Esophagus muscularis mucosa (tissue), 4 donors: ENCODE measurements at regions not wholly inside any gene's neighbourhood (a gene's known extent, or its start where the extent isn't known, plus 50 kb on each side); places are given as distances from the start of the nearest gene placed in this dataset.

Experiments used
- DNase-seq: peaks from one replicate; pipeline ENCODE4 v3.0.0-alpha.2; 2017; ENCODE audit errors: extremely low spot score
- H3K27ac ChIP-seq, 4 donors: fragments of 200-600 bp; sonication (generic); replicated peaks in 1 of 4; 1 replicate in 3 of 4; 2 replicates in 1 of 4; pipeline ENCODE4 v1.5.1; 2016 to 2019; ENCODE audit warnings: mild to moderate bottlenecking in 1 of 4
- H3K27me3 ChIP-seq, 4 donors: fragments of 200-600 bp; sonication (generic); one replicate each; pipeline versions ENCODE4 v1.5.1 to v1.6.0; 2016 to 2019
- H3K36me3 ChIP-seq, 4 donors: fragments of 200-600 bp; sonication (generic); one replicate each; pipeline ENCODE4 v1.5.1; 2016 to 2019
- H3K4me1 ChIP-seq, 4 donors: fragments of 200-600 bp; sonication (generic); one replicate each; pipeline ENCODE4 v1.5.1; 2016 to 2019
- H3K4me3 ChIP-seq, 4 donors: fragments of 200-600 bp; sonication (generic); 1 replicate in 2 of 4; 2 replicates in 2 of 4; pipeline ENCODE4 v1.5.1; 2016 to 2019; ENCODE audit warnings: mild to moderate bottlenecking in 4 of 4, moderate library complexity in 1 of 4
- H3K9me3 ChIP-seq, 4 donors: fragments of 200-600 bp; sonication (generic); 1 replicate in 3 of 4; 2 replicates in 1 of 4; pipeline ENCODE4 v1.5.1; 2016 to 2019
- EP300 ChIP-seq: sonication (generic); formaldehyde crosslinking; IDR thresholded peaks from one replicate; pipeline ENCODE4 v1.6.1; 2017; ENCODE audit warnings: antibody characterized with exemption
- POLR2A ChIP-seq: fragments of 450-650 bp; IDR thresholded peaks from one replicate; pipeline ENCODE4 v1.6.1; 2017; ENCODE audit warnings: antibody characterized with exemption, moderate library complexity, mild to moderate bottlenecking, low read depth
- POLR2AphosphoS5 ChIP-seq, 2 donors: sonication (generic); formaldehyde crosslinking; IDR thresholded peaks; one replicate each; pipeline ENCODE4 v1.6.1; 2017; ENCODE audit warnings: antibody characterized with exemption in 2 of 2
- WGBS: methylation state at CpG from one replicate; pipeline ENCODE4 v1.1.5; 2018; 5-methylcytosine and 5-hydroxymethylcytosine counted together
- intact Hi-C: fragments of 100-400 bp; cut with DNase I; formaldehyde crosslinking; loops from one replicate; pipeline ENCODE4 v1.15.1; 2023
- TF ChIP-seq, protein P1 (sequence below), 3 experiments: fragments of 200-600 bp in 2 of 3; fragments of 450-650 bp in 1 of 3; sonication (generic) in 2 of 3; IDR thresholded peaks; one replicate each; pipeline ENCODE4 v1.5.1; 2017 to 2019; ENCODE audit warnings: antibody characterized with exemption in 3 of 3, mild to moderate bottlenecking in 2 of 3, moderate library complexity in 1 of 3

DNA sequence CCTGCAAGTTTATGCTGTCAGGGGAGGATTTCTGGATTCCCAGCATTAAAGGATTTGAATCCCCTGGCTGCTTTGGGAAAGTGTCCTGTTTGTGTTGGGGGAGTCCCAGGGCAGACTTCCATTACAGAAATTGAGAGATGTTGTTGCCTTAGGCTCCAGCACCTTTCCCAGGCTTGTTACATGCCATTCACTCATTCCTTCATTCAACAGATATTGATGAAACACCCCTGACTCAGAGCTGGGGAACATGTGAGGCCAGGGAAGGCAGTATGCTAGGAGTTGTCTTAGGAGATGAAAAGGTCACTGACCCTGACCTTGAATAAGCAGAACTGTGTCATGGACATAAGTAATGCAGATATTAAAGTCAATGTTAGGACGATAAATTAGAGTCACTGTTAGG is 161.7 kb downstream of the NTMT2 start:
- no peak overlapping the region for H3K27ac ChIP-seq
- H3K4me1 ChIP-seq: peaks cover 0 to 7% (median 2%) of the 10 kb centered on the region in 4 donors
- no peak for DNase-seq
- no peaks in the 10 kb centered on the region for H3K36me3 ChIP-seq
- TF ChIP-seq EP300 (no peak), POLR2AphosphoS5 (IDR thresholded peaks at IDR 0.05) (no peak), POLR2A (no peak)
- TF ChIP-seq, protein P1, sequence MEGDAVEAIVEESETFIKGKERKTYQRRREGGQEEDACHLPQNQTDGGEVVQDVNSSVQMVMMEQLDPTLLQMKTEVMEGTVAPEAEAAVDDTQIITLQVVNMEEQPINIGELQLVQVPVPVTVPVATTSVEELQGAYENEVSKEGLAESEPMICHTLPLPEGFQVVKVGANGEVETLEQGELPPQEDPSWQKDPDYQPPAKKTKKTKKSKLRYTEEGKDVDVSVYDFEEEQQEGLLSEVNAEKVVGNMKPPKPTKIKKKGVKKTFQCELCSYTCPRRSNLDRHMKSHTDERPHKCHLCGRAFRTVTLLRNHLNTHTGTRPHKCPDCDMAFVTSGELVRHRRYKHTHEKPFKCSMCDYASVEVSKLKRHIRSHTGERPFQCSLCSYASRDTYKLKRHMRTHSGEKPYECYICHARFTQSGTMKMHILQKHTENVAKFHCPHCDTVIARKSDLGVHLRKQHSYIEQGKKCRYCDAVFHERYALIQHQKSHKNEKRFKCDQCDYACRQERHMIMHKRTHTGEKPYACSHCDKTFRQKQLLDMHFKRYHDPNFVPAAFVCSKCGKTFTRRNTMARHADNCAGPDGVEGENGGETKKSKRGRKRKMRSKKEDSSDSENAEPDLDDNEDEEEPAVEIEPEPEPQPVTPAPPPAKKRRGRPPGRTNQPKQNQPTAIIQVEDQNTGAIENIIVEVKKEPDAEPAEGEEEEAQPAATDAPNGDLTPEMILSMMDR (IDR thresholded peaks at IDR 0.05): no peak
- intact Hi-C loops: no loop called here
- H3K4me3 ChIP-seq: no peak overlapping the region
- no peaks in the 10 kb centered on the region for H3K9me3 ChIP-seq
- H3K27me3 ChIP-seq: no peaks in the 10 kb centered on the region
- WGBS: 62% methylated on average over 1 of the region's 1 CpG

DNA sequence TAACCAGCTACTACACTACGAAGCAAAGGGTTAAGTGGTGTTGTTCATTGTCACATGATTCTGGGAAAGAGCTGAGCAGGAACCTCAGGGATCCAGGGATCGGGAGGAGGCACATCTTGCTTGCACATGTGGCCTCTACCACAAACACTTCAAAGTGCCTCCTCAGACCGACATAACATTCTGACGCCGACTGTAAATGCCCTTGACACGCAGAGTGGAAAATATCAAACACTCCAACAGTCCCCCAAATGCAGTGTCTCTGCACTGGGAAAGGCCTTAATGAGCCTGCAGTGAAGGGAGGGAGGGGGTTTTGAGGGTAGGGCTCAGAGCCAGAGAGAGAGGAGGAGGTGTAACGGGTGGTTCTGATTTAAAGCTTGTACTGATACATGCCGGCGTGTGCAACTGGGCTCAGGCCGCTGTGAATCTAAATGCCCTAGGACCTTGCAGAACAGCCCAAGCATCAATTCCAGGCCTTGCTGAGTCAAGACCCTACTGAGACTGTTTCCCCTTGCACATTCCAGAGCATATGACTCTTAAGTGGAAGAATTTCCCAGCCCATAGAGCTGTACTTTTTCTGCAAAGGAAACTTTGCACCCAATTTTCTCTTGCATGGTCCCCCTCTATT is 163.7 kb downstream of the NTMT2 start:
- Histone ChIP-seq H3K27ac (no peak overlapping the region), H3K36me3 (no peaks in the 10 kb centered on the region), H3K4me1 (peaks cover 0 to 7% (median 2%) of the 10 kb centered on the region in 4 donors), H3K4me3 (no peak overlapping the region), H3K9me3 (no peaks in the 10 kb centered on the region), H3K27me3 (no peaks in the 10 kb centered on the region)
- 63% methylated on average over 10 of the region's 10 CpGs for WGBS
- intact Hi-C loops: no loop called here
- no peak for TF ChIP-seq POLR2AphosphoS5 (IDR thresholded peaks at IDR 0.05)
- no peak for TF ChIP-seq POLR2A
- no peak for TF ChIP-seq EP300
- TF ChIP-seq, protein P1 (IDR thresholded peaks at IDR 0.05): no peak
- no peak for DNase-seq

DNA sequence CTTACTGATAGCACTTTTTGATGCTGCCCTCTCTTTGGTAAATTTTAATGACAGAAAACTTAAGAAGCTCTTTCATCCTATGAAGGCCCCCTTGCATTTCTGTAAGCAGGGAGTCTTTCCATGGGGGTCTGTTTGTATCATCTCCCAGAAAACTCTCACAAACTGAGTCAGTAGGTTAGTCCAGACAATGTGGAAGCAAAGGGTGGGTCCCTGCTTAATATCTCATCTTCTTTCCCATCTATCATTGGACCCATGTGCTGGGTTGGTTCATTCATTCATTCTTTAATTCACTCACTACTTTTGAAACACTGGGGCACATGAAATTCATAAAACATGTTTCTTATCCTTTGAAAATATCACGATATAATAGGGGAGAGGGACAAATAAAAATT is 164.3 kb downstream of the NTMT2 start:
- intact Hi-C loops: no loop called here
- Histone ChIP-seq H3K4me1 (peaks cover 0 to 7% (median 2%) of the 10 kb centered on the region in 4 donors), H3K4me3 (no peak overlapping the region), H3K9me3 (no peaks in the 10 kb centered on the region), H3K27ac (no peak overlapping the region), H3K36me3 (no peaks in the 10 kb centered on the region), H3K27me3 (no peaks in the 10 kb centered on the region)
- no peak for DNase-seq
- TF ChIP-seq, protein P1 (IDR thresholded peaks at IDR 0.05): no peak
- TF ChIP-seq POLR2A (no peak), POLR2AphosphoS5 (IDR thresholded peaks at IDR 0.05) (no peak), EP300 (no peak)
- WGBS: 89% methylated on average over 1 of the region's 1 CpG

DNA sequence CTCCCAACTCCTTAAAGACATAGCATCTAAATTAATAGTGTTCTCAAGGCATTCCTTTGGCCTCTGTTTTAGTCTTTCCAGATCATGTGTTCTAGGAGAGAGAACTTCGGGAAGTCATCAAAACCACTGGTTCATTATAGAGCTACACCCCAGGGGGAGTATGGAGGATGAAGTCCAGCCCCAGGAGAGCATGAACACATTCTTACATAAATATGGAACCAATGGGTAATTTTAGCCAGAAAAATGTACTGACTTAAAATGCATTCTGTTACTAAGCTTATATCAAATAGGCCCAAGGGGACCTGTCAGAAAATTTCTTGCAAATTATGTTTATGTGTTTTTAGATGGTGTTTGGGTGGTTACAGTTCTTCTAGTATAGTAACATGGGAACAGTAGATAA is 165.2 kb downstream of the NTMT2 start:
- intact Hi-C loops: no loop called here
- TF ChIP-seq POLR2A (no peak), POLR2AphosphoS5 (IDR thresholded peaks at IDR 0.05) (no peak), EP300 (no peak)
- TF ChIP-seq, protein P1 (IDR thresholded peaks at IDR 0.05): no peak
- H3K4me1 ChIP-seq: peaks cover 0 to 7% (median 2%) of the 10 kb centered on the region in 4 donors
- H3K9me3 ChIP-seq: no peaks in the 10 kb centered on the region
- no peaks in the 10 kb centered on the region for H3K36me3 ChIP-seq
- H3K27me3 ChIP-seq: no peaks in the 10 kb centered on the region
- 64% methylated on average over 1 of the region's 1 CpG for WGBS
- H3K27ac ChIP-seq: no peak overlapping the region
- DNase-seq: no peak
- H3K4me3 ChIP-seq: no peak overlapping the region

DNA sequence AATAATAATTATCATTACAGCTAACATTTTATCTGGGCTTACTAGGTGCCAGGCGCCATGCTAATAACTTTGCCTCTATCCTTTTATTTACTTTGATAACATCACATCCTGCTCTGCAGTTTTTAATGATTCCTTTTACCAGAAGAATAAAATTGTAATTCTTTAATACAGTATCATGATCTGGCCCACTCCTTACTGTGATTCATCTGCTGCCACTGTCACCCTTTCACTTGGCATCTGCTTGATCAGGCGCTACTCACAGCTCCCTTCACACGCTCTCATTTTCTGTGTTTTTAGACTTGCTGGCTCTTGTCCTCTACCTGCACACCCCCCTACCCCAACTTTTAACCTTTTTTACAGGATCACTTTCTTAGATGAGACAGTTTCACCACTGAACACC is 167.5 kb downstream of the NTMT2 start:
- TF ChIP-seq, protein P1 (IDR thresholded peaks at IDR 0.05): no peak
- TF ChIP-seq EP300 (no peak), POLR2AphosphoS5 (IDR thresholded peaks at IDR 0.05) (no peak), POLR2A (no peak)
- DNase-seq: no peak
- Histone ChIP-seq H3K4me1 (peaks cover 0 to 7% (median 2%) of the 10 kb centered on the region in 4 donors), H3K27ac (no peak overlapping the region), H3K36me3 (no peaks in the 10 kb centered on the region), H3K9me3 (no peaks in the 10 kb centered on the region), H3K27me3 (no peaks in the 10 kb centered on the region), H3K4me3 (no peak overlapping the region)
- intact Hi-C loops: no loop called here
- 93% methylated on average over 3 of the region's 3 CpGs for WGBS
